Ishikawa (cell line): ENCODE measurements at regions not wholly inside any gene's neighbourhood (a gene's known extent, or its start where the extent isn't known, plus 50 kb on each side); places are given as distances from the start of the nearest gene placed in this dataset.

Experiments used
- CEBPB ChIP-seq: IDR thresholded peaks from 2 replicates; pipeline ENCODE4 v1.6.1; 2012
- EP300 ChIP-seq: IDR thresholded peaks from 2 replicates; pipeline ENCODE4 v1.6.1; 2012; ENCODE audit warnings: borderline replicate concordance
- MAX ChIP-seq: IDR thresholded peaks from 2 replicates; pipeline ENCODE4 v1.6.1; 2012
- NFIC ChIP-seq: IDR thresholded peaks from 2 replicates; pipeline ENCODE4 v1.6.1; 2012
- RAD21 ChIP-seq: IDR thresholded peaks from 2 replicates; pipeline ENCODE4 v1.6.1; 2012; ENCODE audit warnings: low read depth
- USF1 ChIP-seq: IDR thresholded peaks from 2 replicates; pipeline ENCODE4 v1.6.1; 2012
- TF ChIP-seq, protein P1 (sequence below): IDR thresholded peaks from 2 replicates; pipeline ENCODE4 v1.6.1; 2012; ENCODE audit warnings: low read depth, mild to moderate bottlenecking

DNA sequence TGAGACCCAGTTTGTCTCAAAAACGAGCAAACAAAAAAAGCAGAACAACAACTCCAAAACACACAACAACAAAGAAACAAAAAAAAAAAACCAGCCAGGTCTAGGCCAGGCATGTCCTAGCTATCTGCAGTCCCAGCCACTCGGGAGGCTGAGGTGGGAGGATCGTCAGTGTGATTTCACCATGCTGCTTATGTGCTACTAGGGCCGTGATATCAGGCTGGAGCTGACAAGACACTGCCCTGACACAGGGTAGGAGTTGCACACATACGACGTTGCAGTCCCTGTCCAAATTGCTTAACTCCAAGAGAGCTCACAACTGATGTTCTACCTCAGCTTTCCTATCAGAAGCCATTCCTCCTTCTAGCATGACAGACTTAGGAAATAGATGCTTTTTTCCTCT lies 204.9 kb downstream of the AASDH start:
- no peak for TF ChIP-seq MAX
- no peak for TF ChIP-seq CEBPB
- TF ChIP-seq, protein P1, sequence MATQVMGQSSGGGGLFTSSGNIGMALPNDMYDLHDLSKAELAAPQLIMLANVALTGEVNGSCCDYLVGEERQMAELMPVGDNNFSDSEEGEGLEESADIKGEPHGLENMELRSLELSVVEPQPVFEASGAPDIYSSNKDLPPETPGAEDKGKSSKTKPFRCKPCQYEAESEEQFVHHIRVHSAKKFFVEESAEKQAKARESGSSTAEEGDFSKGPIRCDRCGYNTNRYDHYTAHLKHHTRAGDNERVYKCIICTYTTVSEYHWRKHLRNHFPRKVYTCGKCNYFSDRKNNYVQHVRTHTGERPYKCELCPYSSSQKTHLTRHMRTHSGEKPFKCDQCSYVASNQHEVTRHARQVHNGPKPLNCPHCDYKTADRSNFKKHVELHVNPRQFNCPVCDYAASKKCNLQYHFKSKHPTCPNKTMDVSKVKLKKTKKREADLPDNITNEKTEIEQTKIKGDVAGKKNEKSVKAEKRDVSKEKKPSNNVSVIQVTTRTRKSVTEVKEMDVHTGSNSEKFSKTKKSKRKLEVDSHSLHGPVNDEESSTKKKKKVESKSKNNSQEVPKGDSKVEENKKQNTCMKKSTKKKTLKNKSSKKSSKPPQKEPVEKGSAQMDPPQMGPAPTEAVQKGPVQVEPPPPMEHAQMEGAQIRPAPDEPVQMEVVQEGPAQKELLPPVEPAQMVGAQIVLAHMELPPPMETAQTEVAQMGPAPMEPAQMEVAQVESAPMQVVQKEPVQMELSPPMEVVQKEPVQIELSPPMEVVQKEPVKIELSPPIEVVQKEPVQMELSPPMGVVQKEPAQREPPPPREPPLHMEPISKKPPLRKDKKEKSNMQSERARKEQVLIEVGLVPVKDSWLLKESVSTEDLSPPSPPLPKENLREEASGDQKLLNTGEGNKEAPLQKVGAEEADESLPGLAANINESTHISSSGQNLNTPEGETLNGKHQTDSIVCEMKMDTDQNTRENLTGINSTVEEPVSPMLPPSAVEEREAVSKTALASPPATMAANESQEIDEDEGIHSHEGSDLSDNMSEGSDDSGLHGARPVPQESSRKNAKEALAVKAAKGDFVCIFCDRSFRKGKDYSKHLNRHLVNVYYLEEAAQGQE: no peak
- no peak for TF ChIP-seq EP300
- TF ChIP-seq RAD21: no peak
- no peak for TF ChIP-seq NFIC
- no peak for TF ChIP-seq USF1
